Spleen (tissue), 7 donors: ENCODE measurements at regions not wholly inside any gene's neighbourhood (a gene's known extent, or its start where the extent isn't known, plus 50 kb on each side); places are given as distances from the start of the nearest gene placed in this dataset.

Experiments
- CTCF ChIP-seq, 11 experiments: fragments of 200-600 bp in 7 of 11; fragments of 450-650 bp in 4 of 11; sonication (generic) in 4 of 11; IDR thresholded peaks in 8 of 11; conservative IDR thresholded peaks in 3 of 11; 1 replicate in 7 of 11; 2 replicates in 4 of 11; pipeline versions ENCODE4 v1.4.0 to v1.8.0; 2016 to 2021; ENCODE audit warnings: antibody characterized with exemption in 11 of 11, inconsistent platforms in 4 of 11, mild to moderate bottlenecking in 1 of 11
- POLR2A ChIP-seq, 3 donors: fragments of 450-650 bp; IDR thresholded peaks; one replicate each; pipeline ENCODE4 v1.5.1; 2017; ENCODE audit warnings: antibody characterized with exemption in 3 of 3, mild to moderate bottlenecking in 1 of 3
- donor health status: DM: no; HTN: no; CAD: no; lungs with moderate emphysema.
- donor health status: DM: no; HTN: no; CAD: no.
- donor health status: DM: no; HTN: no; CAD: no.

- TF ChIP-seq POLR2A (IDR thresholded peaks at IDR 0.05) (no peak), CTCF (IDR thresholded peaks at IDR 0.05 in 8 of 11, conservative IDR thresholded peaks at IDR 0.05 in 3 of 11) (no peak)
Observed at GRCh38 chr2:236719192-236719635, 149.6 kb downstream of the ACKR3 start.
